IPS DF 4.7 (cell line): ENCODE measurements at regions not wholly inside any gene's neighbourhood (a gene's known extent, or its start where the extent isn't known, plus 50 kb on each side); places are given as distances from the start of the nearest gene placed in this dataset.
"Not testable (repeated sequence)": the region's sequence is repeated elsewhere in the genome, so short reads cannot be mapped to it uniquely, and the experiment has no call there.

Experiments
- DNase-seq: peaks from one replicate; pipeline ENCODE4 v3.0.0-alpha.2; 2013; ENCODE audit warnings: low spot score; ENCODE audit errors: extremely low read depth

DNA sequence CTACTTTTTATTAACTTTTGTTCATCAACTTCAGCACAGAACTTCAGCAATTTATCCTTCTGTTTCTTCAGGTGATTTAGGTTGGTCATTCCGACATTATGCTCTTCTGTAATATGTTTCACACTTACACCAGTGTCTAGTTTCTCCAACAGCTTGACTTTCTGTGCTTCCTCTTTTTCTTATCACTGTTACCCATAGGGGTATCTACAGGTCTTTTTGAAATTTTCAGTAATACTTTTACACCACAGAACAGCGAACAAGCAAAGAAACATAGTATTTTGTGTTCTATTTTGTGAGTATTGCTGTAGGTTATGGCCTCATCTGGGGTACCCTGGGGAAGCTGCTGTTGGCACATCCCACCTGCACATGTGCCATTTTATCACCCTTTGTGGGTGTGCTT lies 260.7 kb downstream of the NSUN3 start:
- DNase-seq, result no peak

DNA sequence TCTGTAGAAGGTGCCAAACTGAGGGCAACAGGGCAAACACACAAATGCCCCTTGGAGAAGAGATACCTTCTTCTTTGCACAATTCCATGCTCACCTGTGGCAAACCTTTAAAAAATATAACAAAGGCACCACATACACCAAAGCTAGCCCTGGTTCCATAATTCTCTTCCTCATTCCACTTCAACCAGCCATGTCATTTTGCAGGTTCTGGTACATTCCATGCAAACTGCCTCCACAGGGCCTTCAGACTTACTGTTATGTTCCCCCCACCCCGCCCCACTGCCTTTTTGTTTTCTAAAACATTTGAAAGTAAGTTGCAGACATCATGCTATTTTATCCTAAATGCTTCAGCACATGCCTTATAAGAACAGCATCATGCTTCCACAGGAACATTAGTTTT lies 269.0 kb downstream of the NSUN3 start:
- DNase-seq, result no peak

DNA sequence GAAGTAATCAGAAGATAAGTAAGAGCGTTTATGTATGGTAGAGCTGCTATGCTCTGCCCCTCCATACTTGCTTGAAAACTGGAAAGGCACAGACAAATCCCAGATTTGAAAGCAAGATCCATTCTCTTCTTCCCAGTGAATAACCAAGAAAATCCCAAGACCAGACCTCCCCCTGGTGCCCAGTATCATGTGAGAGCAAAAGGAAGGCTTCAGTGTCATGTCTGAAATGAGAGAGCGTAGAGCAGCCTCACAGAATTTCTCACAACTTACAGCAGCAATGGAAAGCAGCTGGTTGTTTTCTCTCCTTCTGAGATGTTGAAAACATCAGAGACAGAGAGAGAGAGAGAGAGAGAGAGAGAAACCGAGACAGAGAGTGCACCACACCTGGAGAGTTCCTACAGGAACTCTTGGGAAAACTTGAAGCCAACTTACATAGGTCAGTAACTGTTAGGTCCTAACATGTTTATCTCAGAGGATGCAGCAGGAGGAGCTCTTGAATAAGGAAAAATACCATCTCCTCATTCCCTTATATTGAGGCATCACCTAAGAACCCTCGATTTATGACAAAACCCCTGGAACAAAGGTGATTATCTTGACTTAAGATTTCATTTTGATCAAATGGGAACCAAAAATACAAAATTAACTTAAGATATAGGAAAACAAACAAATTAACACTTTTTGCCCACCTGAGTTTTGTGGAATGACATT lies 273.3 kb downstream of the NSUN3 start:
- DNase-seq, result peak; percentile 64

- no peak for DNase-seq
Observed at GRCh38 chr3:94345101-94345500, 282.2 kb downstream of the NSUN3 start.

DNA sequence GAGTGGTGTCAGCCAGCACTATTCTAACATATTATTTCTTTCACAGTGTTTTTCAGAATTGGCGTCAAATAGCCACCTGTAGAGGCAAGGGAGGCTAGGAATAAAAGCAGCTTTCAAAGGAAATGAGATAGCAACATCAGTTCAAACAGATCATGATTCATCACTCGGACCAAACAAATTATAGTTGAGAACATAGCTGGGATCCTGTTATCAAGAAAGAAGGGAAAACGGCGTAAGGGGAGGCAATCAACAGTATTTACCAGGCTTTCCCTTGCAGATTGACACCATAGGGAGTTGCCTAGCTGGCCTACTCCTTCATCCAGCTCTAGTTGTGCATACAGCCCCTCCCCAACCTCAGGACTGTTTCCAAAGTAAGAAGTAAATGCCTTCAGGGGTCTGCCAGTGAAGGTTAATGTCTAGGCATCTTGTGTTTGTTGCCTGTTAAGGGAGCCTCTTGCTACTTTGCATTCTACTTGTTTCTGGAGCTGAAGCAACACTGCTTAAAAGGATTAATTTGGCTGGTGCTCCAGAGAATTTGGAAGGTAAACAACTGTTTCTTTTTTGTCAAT lies 286.5 kb downstream of the NSUN3 start:
- no peak for DNase-seq

- DNase-seq, result no peak
Observed at GRCh38 chr3:94356581-94356980, 293.7 kb downstream of the NSUN3 start.

DNA sequence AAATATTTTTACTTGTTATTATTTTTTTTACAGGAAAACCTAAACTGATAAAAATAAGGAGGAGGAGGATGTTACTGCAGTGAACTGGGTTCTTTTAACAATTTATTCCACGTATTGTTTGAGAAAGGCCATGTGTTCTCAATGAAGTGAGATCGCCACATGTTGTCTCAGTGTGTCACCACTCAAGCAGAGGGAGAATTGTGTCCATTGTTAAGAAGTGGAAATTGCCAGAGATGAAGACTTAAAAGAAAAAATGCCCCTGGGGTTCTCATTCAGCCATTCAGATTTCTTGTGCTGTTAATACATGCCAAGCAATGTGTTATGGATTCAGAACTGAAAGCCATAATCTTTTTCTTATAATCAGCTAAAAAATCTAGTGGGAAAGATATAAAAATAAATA lies 297.1 kb downstream of the NSUN3 start:
- DNase-seq, result no peak

DNA sequence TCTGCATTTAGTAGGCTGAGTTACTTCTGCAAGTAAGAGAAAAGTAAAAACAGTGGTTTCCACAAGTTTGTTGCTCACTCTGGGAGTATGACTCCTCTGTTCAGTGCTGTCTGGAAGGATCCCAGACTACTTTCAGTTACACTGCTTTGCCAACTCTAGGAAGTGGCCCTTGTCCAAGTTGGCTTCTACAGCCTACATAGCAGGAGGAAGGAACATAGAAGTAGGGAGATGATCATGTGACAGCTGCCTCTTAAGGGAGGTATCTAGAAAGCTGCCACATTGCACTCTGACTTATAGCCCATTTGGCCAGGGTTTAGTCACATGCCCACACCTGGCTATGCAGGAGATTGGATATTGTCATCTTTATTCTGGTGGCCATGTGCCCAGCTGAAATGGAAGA lies 298.1 kb downstream of the NSUN3 start:
- no peak for DNase-seq

- DNase-seq, result no peak
Observed at GRCh38 chr3:94362393-94362792, 299.5 kb downstream of the NSUN3 start.

DNA sequence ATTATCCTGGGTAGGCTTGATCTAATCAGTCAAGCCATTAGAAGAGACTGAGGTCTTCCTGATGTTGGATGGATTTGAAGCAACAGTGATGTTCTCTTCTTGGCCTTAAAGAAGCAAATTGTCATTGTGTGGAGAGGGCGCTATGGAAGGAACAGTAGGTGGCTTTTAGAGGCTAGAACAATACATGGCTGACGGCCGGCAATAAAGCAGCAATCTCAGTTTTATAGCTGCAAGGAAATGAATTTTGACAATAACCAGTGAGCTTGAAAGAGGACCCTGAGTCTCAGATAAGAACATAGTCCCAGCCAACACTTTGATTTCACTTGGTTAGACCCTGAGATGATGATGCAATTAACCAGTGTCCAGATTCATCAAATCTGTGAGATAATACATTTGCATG lies 302.1 kb downstream of the NSUN3 start:
- DNase-seq, result no peak

- DNase-seq, result no peak
Observed at GRCh38 chr3:94372026-94372425, 309.2 kb downstream of the NSUN3 start.

DNA sequence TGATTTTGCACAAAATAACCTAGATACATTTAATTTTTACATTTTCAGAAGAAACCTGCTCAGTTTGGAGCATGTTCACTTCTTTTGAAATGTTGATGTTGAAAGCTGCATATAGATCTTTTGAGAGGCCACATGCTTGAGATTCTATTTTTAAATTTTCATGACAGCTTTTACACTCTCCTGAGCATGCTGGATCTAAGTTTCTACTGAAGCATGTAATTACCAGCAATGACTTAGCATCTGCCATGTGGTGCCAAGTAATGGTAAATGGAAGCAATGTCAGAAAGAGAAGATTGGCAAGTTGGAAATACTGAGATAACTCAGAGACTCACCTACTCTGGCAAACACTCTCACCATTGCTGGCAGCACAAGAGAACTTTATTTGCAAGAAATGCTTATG lies 310.6 kb downstream of the NSUN3 start:
- DNase-seq, result no peak

DNA sequence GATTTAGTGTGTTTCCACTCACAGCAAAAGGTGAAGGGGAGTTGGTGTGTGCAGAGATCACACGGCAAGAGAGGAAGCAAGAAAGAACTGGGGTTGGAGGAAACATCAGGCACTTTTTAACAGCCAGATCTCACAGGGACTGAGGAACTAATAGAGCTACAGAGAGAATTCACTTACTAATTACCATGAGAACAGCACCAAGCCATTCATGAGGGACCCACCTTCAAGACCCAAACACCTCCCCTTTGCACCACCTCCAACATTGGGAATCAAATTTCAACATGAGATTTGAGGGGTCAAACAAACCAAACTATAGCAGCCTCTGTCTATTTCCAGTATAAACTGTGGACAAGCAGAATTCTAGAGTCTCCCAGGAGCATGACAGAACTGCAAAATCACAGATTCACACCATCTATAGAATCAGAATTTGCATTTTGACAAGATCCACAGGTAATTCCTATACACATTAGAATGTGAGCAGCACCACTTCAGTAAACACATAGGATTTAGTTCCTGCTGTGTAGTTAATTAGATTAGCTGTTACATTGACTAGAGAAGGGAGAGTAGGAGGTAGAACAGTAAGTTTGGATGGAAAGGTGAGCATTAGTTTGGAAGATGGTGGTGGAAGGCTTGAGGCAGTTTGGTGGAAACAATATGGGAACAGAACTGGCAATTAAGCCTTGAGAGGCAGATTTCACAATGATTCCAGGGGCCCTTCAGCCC lies 311.7 kb downstream of the NSUN3 start:
- no peak for DNase-seq

GRCh38 chr3:94377123-94377696 lies 314.3 kb downstream of the NSUN3 start:
- DNase-seq, result not testable (repeated sequence)

GRCh38 chr3:94377863-94378262 lies 315.0 kb downstream of the NSUN3 start:
- DNase-seq, result not testable (repeated sequence)

GRCh38 chr3:94378322-94378721 lies 315.5 kb downstream of the NSUN3 start:
- no peak for DNase-seq

DNA sequence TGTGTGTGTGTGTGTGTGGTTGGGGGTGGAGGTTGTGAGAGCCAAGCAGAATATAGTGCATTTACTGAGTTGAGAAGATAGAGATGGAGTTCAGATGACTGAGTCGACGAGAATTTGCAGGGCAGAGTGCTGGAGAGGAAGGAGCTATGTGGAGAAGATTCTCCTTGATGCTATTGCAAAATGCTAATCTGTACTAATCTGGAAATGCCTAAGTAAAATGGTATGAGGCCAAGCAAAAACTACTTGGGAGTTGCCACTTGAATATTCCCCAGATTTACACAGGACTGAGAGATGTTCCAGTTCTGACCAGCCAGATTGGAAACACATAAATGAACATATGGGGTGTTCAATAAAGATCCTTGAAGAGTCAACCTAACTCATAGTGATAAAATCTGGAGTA lies 316.4 kb downstream of the NSUN3 start:
- no peak for DNase-seq

- no peak for DNase-seq
Observed at GRCh38 chr3:94394885-94395284, 332.0 kb downstream of the NSUN3 start.

- DNase-seq, result no peak
Observed at GRCh38 chr3:94395851-94396250, 333.0 kb downstream of the NSUN3 start.

DNA sequence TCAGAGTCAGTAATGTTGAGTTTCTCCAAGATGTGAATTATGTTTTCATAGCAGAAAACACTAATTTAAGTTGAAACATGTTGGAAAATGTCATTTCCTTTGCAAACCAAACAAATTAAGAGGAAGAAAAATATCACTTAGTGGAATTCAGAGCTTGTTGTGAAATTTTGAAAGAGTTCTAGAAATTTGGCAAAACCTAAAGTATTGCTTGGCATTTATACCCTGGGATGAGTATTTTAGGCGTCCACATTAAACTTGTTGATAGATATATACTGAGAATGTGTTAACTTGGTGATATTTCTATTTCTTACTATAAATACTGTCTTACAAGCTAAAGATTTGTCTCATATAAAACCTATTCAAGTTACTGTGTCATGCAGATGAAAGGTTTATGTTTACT lies 335.2 kb downstream of the NSUN3 start:
- no peak for DNase-seq

DNA sequence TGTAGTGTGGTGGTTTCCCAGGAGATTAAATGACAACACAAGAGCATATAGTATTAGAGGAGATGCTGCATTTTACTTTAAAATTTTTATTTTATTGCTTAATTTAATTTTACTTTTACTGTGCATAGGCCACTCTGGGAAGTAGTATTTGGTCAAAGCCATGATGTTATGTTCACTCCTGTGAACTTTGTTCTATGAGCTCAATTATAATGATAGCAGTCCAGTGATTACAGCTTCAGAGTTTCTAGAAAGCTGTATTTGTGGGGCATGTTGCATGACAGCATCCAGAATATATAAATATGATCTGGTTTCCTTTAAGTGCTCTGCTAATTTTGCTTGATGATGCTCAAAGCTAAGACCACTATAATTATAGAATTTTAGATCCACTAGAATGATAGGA lies 338.6 kb downstream of the NSUN3 start:
- DNase-seq, result no peak

DNA sequence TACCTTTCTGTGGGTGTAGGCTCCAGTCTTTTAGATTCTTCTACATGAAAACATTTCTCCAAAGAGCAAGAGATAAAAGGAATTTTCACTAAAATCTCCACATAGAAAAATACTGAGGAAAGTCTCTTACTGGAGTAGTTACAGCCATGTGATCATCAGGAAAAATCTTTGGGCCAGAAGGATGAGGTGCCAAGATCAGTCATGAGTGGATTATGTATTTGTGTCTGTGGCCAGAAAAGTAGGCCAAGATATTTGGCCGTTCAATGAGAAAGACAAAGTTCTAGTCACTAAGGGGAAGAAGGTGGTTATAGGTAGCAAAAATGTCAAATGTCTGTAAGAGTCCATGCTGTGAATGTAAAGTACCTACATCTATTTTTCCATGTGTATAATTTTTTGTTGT lies 339.3 kb downstream of the NSUN3 start:
- DNase-seq, result no peak
